Daoy (cell line): ENCODE measurements at regions not wholly inside any gene's neighbourhood (a gene's known extent, or its start where the extent isn't known, plus 50 kb on each side); places are given as distances from the start of the nearest gene placed in this dataset.

Source experiments
- DNase-seq: peaks from one replicate; pipeline ENCODE4 v3.0.0-alpha.2; 2015; ENCODE audit warnings: low read depth

DNA sequence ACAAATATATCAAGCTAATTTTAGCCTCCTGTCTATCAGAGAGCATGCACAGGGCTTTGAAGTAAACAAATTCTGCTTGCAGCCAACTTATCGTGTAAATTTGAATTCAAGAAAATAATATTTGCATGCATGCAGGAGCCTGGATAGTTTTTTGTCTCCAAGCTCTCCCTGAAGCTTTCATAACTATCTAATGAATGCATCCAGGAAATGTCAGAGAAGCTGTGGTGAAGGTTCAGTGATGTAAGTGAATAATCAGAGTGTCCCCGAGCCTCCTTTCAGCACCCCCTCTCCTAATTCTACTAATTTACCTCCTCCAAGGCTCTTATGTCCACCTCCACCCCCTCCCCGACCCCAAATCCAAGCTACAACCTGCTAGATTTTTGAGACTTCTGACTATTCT is 172.0 kb upstream of the ZNF32 start:
- no peak for DNase-seq

DNA sequence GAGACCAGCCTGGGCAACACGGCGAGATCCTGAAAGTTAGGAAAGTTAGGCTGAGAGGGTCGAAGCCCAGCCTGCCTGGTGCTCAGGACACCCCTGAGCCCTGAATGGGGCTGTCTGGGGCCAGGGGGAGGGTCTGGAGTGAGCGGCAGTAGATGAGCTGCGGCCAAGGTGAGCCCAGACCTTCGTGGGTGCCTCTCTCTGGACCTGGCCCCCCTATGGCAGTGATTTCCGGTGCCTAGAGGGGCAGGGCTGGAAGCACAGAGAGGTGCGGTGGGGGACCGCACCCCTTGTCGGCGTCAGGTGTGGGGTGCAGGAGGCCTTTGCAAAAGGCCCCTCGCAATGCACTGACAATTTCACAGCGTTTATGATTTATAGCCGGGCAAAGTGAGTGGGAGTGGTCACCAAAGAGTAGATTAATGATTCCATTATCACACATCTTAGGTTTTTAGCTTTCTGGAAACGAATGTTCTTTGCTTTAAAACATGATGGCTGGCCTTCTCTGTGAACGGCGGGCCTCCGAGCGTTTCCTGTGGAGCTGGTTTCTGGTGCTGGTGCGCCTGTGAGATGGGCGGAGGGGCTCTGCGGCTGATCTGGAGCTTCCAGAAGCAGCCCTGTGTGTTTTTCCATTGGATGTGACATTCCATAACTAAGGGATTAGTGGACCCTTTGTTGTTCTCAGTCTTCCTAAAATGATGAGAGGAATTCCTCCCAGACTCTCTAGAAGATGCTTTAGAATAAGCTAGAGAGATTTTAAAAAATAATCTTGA is 171.0 kb upstream of the ZNF32 start:
- DNase-seq: no peak

DNA sequence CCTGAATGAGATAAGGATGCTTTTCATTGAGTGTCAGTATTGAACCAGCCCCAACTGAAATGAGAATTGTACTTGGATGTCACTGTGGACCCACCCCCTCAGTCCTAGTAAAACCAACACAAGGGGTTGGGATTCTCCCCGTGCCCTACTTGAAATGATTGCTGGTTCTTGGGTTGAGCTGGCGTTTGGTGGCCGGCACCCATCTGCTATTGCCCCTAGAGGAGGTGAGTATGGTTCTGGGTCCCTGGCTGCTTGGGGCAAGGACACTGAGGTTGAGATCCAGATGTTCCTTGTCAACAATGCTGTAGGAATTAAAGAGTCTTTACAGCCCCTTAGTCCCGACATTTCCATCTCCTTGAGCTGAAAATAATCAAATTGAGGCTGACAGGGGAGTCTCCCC is 170.0 kb upstream of the ZNF32 start:
- DNase-seq: no peak

DNA sequence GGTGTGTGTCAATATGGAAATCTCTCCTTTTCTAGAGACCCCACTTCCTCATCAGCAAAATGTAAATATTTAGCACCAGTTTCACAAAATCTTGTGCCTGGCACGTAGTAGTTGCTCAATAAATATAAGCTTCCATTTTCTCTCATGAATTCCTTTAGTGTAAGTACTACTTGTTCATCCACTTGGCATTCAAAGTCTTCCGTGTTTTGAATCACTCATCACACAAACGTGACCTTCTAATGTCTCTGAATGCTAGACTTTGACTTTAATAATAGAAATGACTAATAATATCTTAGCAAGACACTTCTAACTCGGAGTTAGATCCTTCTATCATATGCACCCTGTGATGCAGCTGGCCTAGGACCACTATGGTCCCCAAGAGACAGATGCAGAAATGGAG is 168.7 kb upstream of the ZNF32 start:
- DNase-seq: no peak

DNA sequence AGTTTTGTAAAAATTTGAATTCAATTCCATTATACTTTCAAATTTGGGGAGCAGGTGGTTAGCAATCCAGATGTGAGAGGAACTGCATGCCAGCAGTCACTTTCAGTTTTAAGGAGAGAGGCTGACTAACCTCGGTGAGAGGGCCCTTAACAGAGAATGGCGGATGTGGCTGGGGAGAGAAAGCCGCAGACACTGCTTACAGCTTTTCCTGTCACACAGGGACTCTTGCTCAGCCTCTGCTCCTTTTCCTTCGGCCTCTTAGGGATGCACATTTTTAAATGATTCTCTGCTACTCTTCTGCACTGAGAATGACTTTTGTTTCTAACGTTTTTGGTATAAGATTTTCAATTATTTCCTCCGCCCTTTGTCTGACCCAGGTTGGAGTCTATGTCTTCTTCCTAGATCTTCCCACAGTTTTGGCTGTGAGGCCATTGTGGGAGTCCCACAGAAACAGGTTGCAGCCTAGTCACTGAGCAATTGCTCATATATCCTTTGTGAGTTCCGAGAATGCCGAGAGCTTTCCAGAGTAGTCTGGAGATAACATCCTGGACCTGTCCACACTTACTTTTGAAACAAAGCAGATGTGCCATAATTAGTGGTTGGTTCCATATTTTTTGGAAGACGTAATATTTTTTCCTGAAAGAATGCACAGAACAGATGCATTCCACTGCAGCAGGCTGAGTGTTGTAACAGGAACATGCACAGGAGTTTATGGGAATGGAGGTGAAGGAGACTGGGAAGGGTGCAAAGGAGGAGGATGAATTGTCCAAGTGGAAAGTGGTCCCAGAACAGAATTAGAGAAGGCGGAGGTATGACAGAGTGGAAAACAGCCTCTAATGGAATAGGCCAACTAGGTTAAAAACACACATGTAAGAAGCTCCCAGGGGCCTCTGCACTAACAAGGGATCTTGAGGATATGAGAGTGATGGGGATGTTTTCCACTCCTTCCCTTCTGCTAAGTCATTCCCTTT is 168.0 kb upstream of the ZNF32 start:
- DNase-seq: peak; percentile 89

DNA sequence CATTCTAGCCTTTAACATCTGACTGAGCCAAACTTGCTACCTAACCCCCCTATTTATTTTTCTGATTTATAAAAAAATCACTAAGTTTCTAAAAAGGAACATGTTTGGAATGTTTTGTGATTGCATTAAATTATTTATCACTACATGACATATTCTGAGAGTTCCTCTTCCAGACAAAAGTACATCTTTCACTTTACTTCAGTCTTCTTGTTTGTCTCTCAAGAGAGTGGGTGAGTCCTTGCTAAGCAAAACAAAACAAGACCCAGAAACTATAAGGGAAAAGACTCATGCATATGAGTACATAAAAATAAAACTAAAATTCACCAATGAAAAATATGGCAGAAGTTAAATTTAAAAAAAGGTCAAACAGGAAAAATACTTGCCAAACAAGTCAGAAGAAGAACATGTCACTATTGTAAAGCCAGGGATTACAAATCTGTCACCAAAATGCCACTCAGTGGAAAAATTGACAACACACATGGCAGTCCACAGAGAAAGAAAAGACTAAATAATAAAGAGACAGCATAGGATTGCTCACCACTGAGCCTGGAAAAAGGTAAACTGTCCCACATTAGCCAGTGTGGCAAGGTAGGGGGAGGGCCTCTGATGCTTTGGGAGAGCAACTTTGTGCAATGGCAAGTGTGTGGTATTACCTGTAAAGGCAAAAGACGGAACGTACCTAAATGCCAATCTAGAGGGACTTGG is 166.7 kb upstream of the ZNF32 start:
- DNase-seq: no peak

DNA sequence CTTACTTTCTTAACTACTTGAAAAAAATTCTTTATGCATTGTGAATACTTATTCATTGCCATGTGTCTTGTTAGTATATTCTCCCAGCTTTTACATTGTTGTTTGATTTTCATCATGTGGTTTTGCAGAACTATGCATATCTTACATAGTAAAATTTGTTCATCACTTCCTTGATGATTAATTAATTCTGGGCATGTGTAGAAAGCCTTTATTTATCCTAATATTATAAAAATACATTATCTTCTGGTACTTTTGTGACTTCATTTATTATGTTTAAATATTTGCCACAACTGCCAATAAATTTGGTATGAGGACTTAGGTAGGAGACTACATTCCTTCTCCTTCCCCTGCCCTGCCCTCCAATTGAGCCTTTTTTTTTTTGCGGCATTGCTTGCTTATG is 166.0 kb upstream of the ZNF32 start:
- no peak for DNase-seq

DNA sequence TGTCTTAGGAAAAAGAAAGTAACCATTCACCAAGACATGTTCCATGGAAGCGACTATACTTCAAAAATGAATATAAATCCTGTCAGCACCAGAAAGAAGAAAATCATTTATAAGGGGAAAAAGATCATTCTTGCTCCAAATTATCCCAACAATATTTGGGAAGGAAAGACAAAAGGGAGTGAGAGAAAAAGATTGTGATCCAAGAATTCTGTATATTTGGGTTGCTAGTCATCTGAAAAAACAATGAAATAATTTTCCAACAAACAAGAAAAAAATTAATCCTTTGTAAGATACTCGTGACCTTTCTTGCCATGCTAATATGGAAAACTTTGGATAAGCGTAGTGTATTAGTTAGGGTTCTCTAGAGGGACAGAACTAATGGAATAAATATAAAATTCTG is 163.2 kb upstream of the ZNF32 start:
- DNase-seq: no peak

DNA sequence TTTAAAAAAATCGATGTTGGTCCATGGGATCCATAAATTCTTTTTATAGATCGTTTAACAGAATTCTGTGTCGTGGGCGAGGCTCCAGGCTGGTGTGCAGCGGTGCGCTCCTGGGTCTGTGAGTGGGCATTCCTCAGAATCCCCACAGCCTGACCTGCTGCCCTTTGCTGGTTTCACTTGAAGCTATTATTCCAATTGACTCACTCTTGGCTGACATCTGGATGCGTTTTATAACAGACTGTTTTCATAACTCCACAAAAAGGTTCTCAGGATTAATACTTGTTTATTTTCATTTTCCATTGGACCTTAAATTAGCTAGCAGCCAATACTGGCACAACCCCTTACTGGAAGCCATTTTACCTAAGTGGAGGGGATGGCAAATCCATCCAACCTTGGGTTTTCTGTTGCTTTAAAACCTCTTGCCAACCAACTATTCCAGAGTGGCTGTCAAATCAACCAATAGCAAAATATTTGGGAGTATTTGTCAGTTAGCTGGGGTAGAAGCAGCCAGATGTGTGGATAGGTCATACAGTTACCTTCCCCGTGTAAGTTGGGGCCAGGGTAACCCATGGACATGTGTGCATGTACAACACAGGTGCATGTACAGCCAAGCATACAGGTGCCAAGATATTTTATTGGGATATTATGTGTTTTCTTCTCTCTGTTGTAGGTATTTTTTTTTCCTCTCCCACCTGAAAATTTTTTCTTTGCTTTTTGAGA is 160.7 kb upstream of the ZNF32 start:
- peak; percentile 82 for DNase-seq

DNA sequence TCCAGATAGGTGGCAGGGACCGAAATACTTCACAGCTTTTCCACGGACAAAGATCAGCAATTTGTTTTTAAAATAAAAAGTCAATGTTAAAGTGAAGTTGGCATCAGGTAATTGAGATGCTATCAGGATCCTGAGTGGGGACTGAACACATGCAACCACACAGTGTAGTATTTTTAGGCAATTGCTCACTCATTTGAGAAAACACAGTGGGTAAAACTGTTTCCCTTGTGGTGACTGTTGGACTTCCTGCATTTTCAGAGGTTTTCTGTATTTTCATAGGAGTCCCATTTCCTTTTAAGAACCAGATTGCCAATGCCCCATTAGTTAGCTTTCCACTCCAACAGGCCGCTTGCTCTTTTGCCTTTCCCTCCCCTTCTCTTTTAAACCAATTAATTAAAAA is 159.5 kb upstream of the ZNF32 start:
- peak; percentile 12 for DNase-seq

DNA sequence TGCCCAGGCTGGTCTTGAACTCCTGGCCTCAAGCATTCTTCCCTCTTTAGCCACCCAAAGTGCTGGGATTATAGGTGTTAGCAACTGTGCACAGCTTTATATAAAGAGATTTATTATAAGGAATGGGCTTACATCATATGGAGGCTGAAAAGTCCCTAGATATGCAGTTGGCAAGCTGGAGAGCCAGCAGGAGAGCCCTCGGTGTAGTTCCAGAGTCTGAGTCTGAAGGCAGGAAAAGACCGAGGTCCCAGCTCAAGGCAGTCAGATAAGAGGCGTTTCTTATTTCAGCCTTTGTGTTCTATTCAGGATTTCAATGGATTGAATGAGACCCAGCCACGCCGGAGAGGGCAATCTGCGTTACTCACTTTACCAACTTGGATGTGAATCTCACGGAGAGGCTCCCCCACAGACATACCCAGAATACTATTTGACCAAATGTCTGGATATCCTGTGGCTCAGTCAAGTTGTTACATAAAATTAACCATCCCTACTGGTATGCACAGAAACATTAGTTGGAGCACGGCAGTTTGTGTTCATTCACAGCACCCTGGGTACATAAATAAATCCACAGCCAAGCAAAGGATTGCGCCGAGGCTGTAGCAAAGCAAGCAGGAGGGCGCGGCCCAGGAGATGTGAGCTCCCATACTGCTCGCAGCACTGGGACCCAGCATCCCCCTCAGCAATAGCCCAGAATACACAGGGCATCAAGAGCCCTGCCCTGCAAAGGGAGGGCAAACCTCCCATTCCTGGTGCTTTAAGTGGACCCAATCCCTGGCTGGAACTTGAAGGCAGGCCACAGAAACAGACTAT is 158.4 kb upstream of the ZNF32 start:
- DNase-seq: peak; percentile 55

DNA sequence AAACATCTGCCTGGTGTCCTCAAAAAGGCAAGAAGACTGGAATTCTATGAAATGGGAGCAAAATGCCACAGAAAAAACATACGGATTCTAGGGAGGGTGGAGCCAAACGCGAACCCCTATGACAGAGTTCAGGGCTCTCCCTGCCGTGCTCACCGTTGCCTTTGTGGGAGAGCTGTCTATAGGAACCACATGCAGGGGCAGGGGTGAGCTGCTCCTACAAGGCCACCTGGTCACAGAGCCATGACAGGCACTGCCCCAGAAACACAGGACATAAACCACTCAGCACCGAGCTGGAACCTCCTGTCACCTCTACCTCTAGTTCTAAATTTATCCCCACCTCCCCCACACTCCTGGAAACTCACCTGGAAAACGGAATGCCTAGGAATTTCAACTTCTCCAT is 155.1 kb upstream of the ZNF32 start:
- no peak for DNase-seq

DNA sequence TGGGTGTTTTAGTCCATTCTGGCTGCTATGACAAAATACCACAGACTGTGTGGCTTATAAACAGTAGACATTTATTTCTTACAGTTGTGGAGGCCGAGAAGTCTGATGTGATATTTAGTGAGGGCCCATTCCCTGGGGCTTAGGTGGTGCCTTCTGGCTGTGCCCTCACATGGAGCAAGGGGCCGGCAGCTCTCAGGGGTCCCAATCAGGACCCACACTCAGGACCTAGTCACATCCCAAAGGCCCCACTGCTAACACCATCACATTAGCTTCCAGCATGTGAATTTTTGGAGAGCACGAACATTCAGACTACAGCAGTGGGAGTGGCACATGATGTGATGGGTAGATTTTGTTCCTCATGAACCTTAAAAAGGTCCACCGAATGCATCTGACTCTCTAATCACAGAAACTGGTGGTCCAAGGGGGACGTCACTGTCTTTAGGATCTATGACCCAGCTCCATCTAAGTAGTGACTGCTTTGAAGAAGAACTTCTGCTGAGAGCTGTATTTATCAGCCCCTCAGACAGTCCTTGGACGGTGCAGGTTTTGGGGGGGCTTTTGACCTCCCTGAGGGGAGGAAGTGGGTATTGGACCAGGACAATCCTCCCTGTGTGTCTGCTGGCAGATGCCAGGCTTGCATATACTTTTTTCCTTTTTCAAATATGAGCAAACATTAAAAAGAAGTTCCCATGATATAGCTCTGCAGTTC is 154.5 kb upstream of the ZNF32 start:
- DNase-seq: no peak

DNA sequence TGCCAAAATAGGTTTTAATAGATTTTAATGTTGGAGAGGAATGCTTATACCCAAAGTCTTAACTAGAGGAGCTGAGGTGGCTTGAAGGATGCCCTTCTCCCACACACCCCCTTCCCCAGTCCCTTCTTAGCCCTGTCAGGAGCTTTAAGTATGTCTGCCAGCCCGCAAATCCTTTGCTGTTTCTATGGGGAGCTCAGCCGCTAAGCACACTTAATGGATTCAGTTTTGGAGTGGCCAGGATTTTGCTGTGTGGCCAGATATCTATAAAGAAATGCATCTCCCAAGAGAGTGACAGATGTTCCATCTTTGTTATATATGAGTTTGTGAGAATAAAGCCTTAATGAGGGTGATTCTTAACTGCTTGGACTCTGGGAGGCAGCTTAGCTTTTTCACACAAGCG is 152.9 kb upstream of the ZNF32 start:
- no peak for DNase-seq

DNA sequence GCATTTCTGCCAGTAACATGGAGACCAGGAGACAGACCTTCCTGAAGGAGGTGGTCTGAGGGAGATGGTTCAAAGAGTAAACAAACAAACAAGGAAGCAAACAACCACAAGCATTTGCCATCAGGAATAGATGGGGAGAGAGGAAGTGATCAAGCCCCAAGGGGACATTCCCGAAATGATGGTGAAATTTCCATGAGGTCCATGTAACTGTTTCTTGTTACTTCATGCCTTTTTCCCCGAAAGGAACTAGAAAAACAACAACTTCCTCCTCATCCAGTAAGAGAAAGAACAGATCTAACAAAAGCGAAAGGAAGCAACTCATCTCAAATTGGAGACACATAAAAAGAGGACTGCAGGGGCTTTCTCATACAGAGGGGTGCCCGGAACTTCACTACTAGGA is 152.5 kb upstream of the ZNF32 start:
- DNase-seq: no peak

DNA sequence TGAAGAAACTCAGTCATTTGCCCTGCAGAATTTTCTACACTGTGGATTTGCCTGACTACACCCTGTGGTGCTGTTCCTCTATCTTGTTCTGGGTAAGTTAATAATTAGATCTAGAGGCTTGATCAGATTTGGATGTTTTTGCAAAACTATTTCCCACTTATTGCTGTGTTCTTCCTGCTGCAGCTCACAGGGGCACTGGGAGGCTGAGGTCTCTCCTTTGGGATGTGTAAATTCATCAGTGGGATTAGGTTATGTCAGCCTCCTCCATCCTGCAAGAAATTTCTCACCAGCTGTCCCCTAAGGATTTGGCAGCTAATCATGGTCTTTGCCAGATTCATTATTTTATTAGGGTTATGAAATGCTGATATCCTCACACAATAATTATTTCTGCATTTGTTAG is 148.1 kb upstream of the ZNF32 start:
- DNase-seq: no peak

DNA sequence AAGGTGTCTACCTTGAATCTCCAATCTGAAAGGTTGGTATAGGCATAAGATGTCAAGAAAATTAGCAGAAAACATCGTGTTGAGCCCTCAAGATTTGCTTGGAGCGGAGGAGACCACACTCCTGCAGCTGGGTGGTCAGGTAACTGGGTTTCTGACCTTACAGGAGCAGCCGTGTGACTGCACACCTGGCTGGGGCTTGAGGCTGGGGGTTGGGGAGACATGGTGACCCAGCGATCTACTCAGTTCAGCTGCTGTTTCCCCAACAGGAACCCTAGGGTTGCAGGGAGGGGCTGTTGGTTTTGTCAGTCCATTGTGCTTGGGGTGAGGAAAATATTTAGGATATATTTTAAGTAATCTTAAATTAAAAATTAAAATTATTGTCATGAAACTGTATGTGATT is 147.0 kb upstream of the ZNF32 start:
- DNase-seq: no peak

DNA sequence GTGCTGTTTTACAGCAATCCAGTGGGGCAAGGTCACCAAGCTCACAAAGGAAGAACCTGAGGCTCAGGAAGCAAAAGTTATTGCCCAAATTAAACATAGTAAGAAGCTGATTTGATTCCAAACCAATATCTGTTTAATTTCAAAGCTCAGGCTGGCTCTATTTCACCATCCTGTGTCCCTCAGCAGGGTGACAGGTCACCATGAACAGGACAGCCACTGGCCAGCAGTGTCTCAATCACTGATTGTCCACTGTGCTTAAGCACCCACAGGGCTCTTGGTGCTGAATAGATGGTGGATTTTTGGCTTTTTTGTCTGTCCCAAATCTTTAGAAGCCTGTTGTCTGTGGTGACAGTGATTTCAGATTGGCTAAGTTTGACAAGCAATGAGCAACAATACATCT is 146.4 kb upstream of the ZNF32 start:
- no peak for DNase-seq

DNA sequence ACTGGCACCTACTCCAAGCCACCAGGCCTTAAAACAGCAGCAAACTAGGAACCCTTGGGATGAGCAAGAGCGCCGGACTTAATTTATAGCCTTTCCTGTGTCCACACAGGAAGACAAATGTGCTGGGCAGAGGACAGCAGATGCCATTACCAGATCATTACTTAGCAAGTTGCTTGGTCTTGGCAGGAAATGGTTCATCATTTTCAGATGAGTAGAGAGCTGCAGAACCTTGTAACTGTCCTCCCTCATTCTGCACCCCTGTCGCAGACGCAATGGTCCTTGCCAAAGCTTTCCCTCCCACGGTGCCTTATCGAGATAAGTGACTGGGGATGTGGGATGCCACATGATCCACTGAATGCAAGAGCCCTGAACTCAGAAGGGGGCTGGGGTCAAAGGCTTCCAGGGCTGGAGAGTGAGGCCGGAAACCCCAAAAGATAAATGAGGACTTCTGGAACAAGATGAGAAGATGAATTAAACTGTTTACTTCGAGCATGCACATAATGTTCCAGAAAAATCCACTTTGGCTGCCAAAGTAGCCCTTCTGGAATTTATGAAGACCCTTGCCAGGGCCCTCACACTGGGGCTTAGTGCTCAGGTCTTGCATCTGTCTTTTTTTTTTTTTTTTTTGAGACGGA is 145.6 kb upstream of the ZNF32 start:
- no peak for DNase-seq

DNA sequence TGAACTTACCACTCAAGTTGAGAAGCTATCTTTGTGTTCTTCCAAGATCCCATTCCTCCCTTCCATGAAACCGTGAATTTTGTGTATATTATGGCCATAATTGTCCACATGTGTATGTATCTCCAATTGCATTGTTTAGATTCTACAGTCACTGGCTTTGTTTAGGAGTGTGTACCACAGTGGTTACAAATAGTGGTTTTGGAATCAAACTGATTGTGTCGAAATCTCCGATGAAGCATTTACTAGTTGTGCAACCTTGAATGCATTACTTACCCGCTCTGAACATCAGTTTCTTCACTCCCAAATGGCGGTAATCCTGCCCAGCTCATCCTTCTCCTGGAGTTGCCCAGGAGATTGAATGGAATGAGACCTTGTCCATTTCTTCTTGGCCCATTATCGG is 145.0 kb upstream of the ZNF32 start:
- DNase-seq: no peak
